K562 (cell line): ENCODE measurements at regions not wholly inside any gene's neighbourhood (a gene's known extent, or its start where the extent isn't known, plus 50 kb on each side); places are given as distances from the start of the nearest gene placed in this dataset.

ENCODE experiments used
- ATAC-seq: fragments of 200-7000 bp; cut with Tn5 transposase; 3 replicates; pipeline ENCODE4 v1.9.1; 2020; ENCODE audit warnings: moderate library complexity
- BruUV-seq: library from RNA; stranded (reverse); fragments of 400-500 nt; replicated peaks from 2 replicates; lab custom pipeline; 2021; lab: Mats Ljungman, UMichigan
- CTCF ChIA-PET: fragments of 300-600 bp; formaldehyde crosslinking; extraction: SDS; loops from one replicate; lab custom pipeline; 2021; ENCODE audit warnings: low intra/inter-chr PET ratio; lab: Yijun Ruan, JAX
- POLR2A ChIA-PET: fragments of 300-600, 350-650 bp; sonication (Branson Sonifier 250); formaldehyde crosslinking; extraction: SDS; loops from one replicate; lab custom pipeline; 2021; ENCODE audit warnings: antibody characterized with exemption, inconsistent platforms; lab: Yijun Ruan, JAX
- DNase-seq, 4 experiments: peaks; one replicate each; pipeline versions ENCODE4 v3.0.0 to v3.0.0-alpha.2; 2011 to 2018; ENCODE audit warnings: low spot score in 3 of 4, mixed read lengths in 3 of 4; ENCODE audit errors: extremely low read depth in 1 of 4
- FAIRE-seq: peaks from 2 replicates; lab custom pipeline; 2011; peaks lifted over from hg19 to GRCh38; lab: Jason Lieb, UNC
- H2AFZ ChIP-seq: 2 replicates; pipeline ENCODE4 v1.6.0; 2011; ENCODE audit warnings: low read depth, low read length, control low read depth, inconsistent platforms
- H3K27ac ChIP-seq: fragments of 200-600 bp; 3 replicates; pipeline ENCODE4 v1.8.0; 2011; ENCODE audit warnings: low read depth, mild to moderate bottlenecking, control low read depth, inconsistent platforms, low read length, moderate library complexity, mixed read lengths; ENCODE audit errors: extremely low read depth
- H3K27me3 ChIP-seq, 2 experiments: fragments of 300-600 bp in 1 of 2; 2 replicates in 1 of 2; 3 replicates in 1 of 2; pipeline versions ENCODE4 v1.6.0 to v1.8.0; 2011; ENCODE audit warnings: inconsistent platforms in 2 of 2, low read length in 2 of 2, mild to moderate bottlenecking in 1 of 2, mixed read lengths in 1 of 2, moderate library complexity in 1 of 2; ENCODE audit not compliant: control insufficient read depth in 2 of 2, insufficient read depth in 2 of 2
- H3K36me3 ChIP-seq: fragments of 300-600 bp; 3 replicates; pipeline ENCODE4 v1.8.0; 2011; ENCODE audit warnings: mild to moderate bottlenecking, low read length, inconsistent platforms; ENCODE audit not compliant: control insufficient read depth, insufficient read depth
- H3K4me1 ChIP-seq, 2 experiments: fragments of 200-600 bp in 1 of 2; replicated peaks in 1 of 2; 2 replicates in 1 of 2; 3 replicates in 1 of 2; pipeline versions ENCODE4 v1.5.1 to v1.8.0; 2011; ENCODE audit warnings: inconsistent platforms in 2 of 2, low read length in 2 of 2, mild to moderate bottlenecking in 1 of 2, mixed read lengths in 1 of 2, moderate library complexity in 1 of 2; ENCODE audit not compliant: control insufficient read depth in 2 of 2, insufficient read depth in 2 of 2
- H3K4me2 ChIP-seq: 2 replicates; pipeline ENCODE4 v1.6.1; 2011; ENCODE audit warnings: low read length, control low read depth, inconsistent platforms, mixed read lengths; ENCODE audit not compliant: insufficient read depth
- H3K4me3 ChIP-seq: fragments of 200-600 bp; sonication (generic), shearing (Covaris generic); 2 replicates; pipeline ENCODE4 v1.5.1; 2016; ENCODE audit warnings: control low read depth, inconsistent platforms
- H3K79me2 ChIP-seq: fragments of 200-600 bp; 3 replicates; pipeline ENCODE4 v1.8.0; 2011; ENCODE audit warnings: low read length, inconsistent platforms; ENCODE audit not compliant: control insufficient read depth, insufficient read depth
- H3K9ac ChIP-seq, 2 experiments: 2 replicates each; pipeline versions ENCODE4 v1.6.0 to v1.6.1; 2011; ENCODE audit warnings: low read depth in 2 of 2, low read length in 2 of 2, control low read depth in 1 of 2, inconsistent platforms in 1 of 2, mild to moderate bottlenecking in 1 of 2, mixed read lengths in 1 of 2; ENCODE audit not compliant: insufficient read depth in 1 of 2
- H3K9me1 ChIP-seq: one replicate; pipeline ENCODE4 v1.6.0; 2011; ENCODE audit warnings: inconsistent platforms, mild to moderate bottlenecking, low read length, moderate library complexity; ENCODE audit not compliant: control insufficient read depth, insufficient read depth
- H3K9me3 ChIP-seq: replicated peaks from 2 replicates; pipeline ENCODE4 v1.5.1; 2011; ENCODE audit warnings: low read depth, low read length, inconsistent platforms; ENCODE audit not compliant: control insufficient read depth, insufficient read depth
- H4K20me1 ChIP-seq: replicated peaks from 2 replicates; pipeline ENCODE4 v1.6.1; 2011; ENCODE audit warnings: low read length, inconsistent platforms, mixed read lengths; ENCODE audit not compliant: control insufficient read depth, insufficient read depth
- CREB3L1 ChIP-seq: fragments of 450-650 bp; IDR thresholded peaks from 2 replicates; pipeline ENCODE4 v1.6.1; 2014; ENCODE audit warnings: low read depth, mild to moderate bottlenecking, moderate library complexity, borderline replicate concordance
- ILF3 ChIP-seq: fragments of 450-650 bp; IDR thresholded peaks from 2 replicates; pipeline ENCODE4 v1.6.1; 2018; ENCODE audit warnings: antibody characterized with exemption, mild to moderate bottlenecking, moderate library complexity, borderline replicate concordance
- IRF9 ChIP-seq: fragments of 450-650 bp; IDR thresholded peaks from 2 replicates; pipeline ENCODE4 v1.6.1; 2016; ENCODE audit warnings: missing biosample characterization, missing genetic modification characterization
- MCM3 ChIP-seq: fragments of 450-650 bp; IDR thresholded peaks from 2 replicates; pipeline ENCODE4 v1.6.1; 2016
- MCM5 ChIP-seq: fragments of 450-650 bp; IDR thresholded peaks from 2 replicates; pipeline ENCODE4 v1.6.1; 2016; ENCODE audit warnings: low read depth
- MTA2 ChIP-seq: fragments of 450-650 bp; IDR thresholded peaks from 2 replicates; pipeline ENCODE4 v1.6.1; 2016; ENCODE audit warnings: low read depth
- NR2F6 ChIP-seq: fragments of 450-650 bp; formaldehyde crosslinking; IDR thresholded peaks from 2 replicates; pipeline ENCODE4 v1.4.0; 2020; ENCODE audit warnings: mild to moderate bottlenecking
- PTTG1 ChIP-seq: fragments of 450-650 bp; IDR thresholded peaks from 2 replicates; pipeline ENCODE4 v1.6.1; 2016; ENCODE audit warnings: low read depth, mild to moderate bottlenecking, missing genetic modification characterization, missing compliant biosample characterization
- RBM15 ChIP-seq: fragments of 200-400 bp; formaldehyde crosslinking; IDR thresholded peaks from 2 replicates; pipeline ENCODE4 v1.6.1; 2018; ENCODE audit warnings: mild to moderate bottlenecking, low read length, moderate library complexity; ENCODE audit not compliant: insufficient read depth
- ZBTB49 ChIP-seq: sonication (generic); formaldehyde crosslinking; IDR thresholded peaks from 2 replicates; pipeline ENCODE4 v1.8.0; 2022; ENCODE audit warnings: missing genetic modification reagents, mild to moderate bottlenecking, borderline replicate concordance
- ZBTB7A ChIP-seq: IDR thresholded peaks from 2 replicates; pipeline ENCODE4 v1.6.1; 2011; ENCODE audit warnings: low read depth, mild to moderate bottlenecking, low read length, moderate library complexity, borderline replicate concordance; ENCODE audit not compliant: control insufficient read depth
- ZNF217 ChIP-seq: sonication (generic); formaldehyde crosslinking; IDR thresholded peaks from 2 replicates; pipeline ENCODE4 v1.8.0; 2022; ENCODE audit warnings: mild to moderate bottlenecking, missing genetic modification reagents
- ZNF384 ChIP-seq: IDR thresholded peaks from 2 replicates; pipeline ENCODE4 v1.6.1; 2012; ENCODE audit warnings: low read depth, low read length, improper control_type of control experiment
- ZNF408 ChIP-seq: fragments of 250-450 bp; sonication (Bioruptor Pico); IDR thresholded peaks from 2 replicates; pipeline ENCODE4 v1.4.0; 2020; ENCODE audit warnings: low read depth, mild to moderate bottlenecking, moderate library complexity
- ZNF639 ChIP-seq, 2 experiments: fragments of 200-800 bp in 1 of 2; sonication (Bioruptor generic) in 1 of 2; sonication (generic) in 1 of 2; formaldehyde crosslinking in 1 of 2; IDR thresholded peaks in 1 of 2; conservative IDR thresholded peaks in 1 of 2; 2 replicates each; pipeline versions ENCODE4 v1.5.0 to v1.6.1; 2016 to 2020; ENCODE audit warnings: missing compliant biosample characterization in 1 of 2, missing genetic modification characterization in 1 of 2, missing genetic modification reagents in 1 of 2
- WGBS: fragments of 100-300 bp; shearing (Covaris generic); methylation state at CpG from one replicate; pipeline ENCODE4 v1.1.6; 2016; ENCODE audit warnings: low coverage, mixed read lengths; ENCODE audit not compliant: insufficient coverage; ENCODE audit errors: missing lambda C conversion rate; 5-methylcytosine and 5-hydroxymethylcytosine counted together
- in situ Hi-C: fragments of 300-500 bp; cut with MboI; formaldehyde crosslinking; loops from 4 replicates; pipeline ENCODE4 v1.15.0; 2018; ENCODE audit warnings: inconsistent platforms, mixed read lengths
- intact Hi-C: fragments of 100-400 bp; cut with micrococcal nuclease; formaldehyde crosslinking; loops from 2 replicates; pipeline ENCODE4 v1.14.2; 2022

- Histone ChIP-seq H3K9me1 (no peaks in the 10 kb centered on the region), H2AFZ (no peak overlapping the region), H3K4me1 (no peaks in the 10 kb centered on the region), H3K4me2 (no peak overlapping the region), H3K9me3 (no peaks in the 10 kb centered on the region), H3K27me3 (no peaks in the 10 kb centered on the region), H3K27ac (no peak overlapping the region), H3K79me2 (no peaks in the 10 kb centered on the region), H3K4me3 (no peak overlapping the region), H3K9ac (no peak overlapping the region), H4K20me1 (no peaks in the 10 kb centered on the region), H3K36me3 (no peaks in the 10 kb centered on the region)
- ChIA-PET POLR2A (no interaction called here), CTCF (no interaction called here)
- intact Hi-C loops (no loop called here), in situ Hi-C loops (no loop called here)
- no CpG with 5 or more reads among the region's 3 CpGs for WGBS
- DNase-seq (no peak), FAIRE-seq (no peak), ATAC-seq (no peak)
- no TSS peak for BruUV-seq
- TF ChIP-seq RBM15 (no peak), PTTG1 (no peak), ZNF217 (CRISPR knock-in tag) (no peak), MCM3 (no peak), IRF9 (no peak), NR2F6 (no peak), MTA2 (no peak), ZBTB49 (no peak), MCM5 (no peak), ZNF384 (no peak), ILF3 (no peak), CREB3L1 (no peak), ZNF408 (CRISPR knock-in tag) (no peak), ZNF639 (CRISPR knock-in tag; conservative IDR thresholded peaks at IDR 0.05 in 1 of 2, IDR thresholded peaks at IDR 0.05 in 1 of 2) (no peak), ZBTB7A (no peak)
These were observed 405.2 kb upstream of the FLRT2 start for GRCh38 chr14:85124631-85125290.
